ENCODE measurements at regions not wholly inside any gene's neighbourhood (a gene's known extent, or its start where the extent isn't known, plus 50 kb on each side); places are given as distances from the start of the nearest gene placed in this dataset.

DNA sequence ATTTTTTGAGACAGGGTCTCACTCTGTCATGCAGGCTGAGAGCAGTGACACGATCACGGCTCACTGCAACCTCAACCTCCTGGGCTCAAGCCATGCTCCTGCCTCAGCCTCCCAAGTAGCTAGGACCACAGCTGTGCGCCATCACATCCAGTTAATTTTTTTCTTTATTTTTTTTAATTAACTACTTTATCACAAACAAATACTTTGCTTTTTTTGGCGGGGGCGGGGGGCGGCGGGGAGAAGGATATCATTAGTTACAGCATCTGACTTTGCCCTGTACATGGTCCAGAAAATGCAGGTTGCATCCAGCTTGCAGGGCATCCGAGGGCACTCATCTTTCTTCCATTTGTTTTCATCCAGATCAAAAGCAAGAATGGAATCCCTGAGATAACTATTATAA lies 201.8 kb upstream of the IER5L start:
- H3K36me3 ChIP-seq = no peaks in the 10 kb centered on the region
- peaks cover 8 to 17% of the 10 kb centered on the region in 2 donors for H3K4me1 ChIP-seq
- no peaks in the 10 kb centered on the region for H3K27me3 ChIP-seq
- intact Hi-C loops (cut with DNase I; ENCODE audit: low total_unique reads) (loop anchor here (10.0 kb wide), 1 partner anchor 115 kb away; no protein-coding TSS in a partner anchor), in situ Hi-C loops (cut with MboI; ENCODE audit: low sequenced_read_pairs in 4 of 4) (no loop called here)
- DNase-seq = no peak
- no peak for ATAC-seq
- H3K27ac ChIP-seq = no peak overlapping the region
- TF ChIP-seq POLR2A (IDR thresholded peaks at IDR 0.05) = no peak
- TF ChIP-seq, protein P1, sequence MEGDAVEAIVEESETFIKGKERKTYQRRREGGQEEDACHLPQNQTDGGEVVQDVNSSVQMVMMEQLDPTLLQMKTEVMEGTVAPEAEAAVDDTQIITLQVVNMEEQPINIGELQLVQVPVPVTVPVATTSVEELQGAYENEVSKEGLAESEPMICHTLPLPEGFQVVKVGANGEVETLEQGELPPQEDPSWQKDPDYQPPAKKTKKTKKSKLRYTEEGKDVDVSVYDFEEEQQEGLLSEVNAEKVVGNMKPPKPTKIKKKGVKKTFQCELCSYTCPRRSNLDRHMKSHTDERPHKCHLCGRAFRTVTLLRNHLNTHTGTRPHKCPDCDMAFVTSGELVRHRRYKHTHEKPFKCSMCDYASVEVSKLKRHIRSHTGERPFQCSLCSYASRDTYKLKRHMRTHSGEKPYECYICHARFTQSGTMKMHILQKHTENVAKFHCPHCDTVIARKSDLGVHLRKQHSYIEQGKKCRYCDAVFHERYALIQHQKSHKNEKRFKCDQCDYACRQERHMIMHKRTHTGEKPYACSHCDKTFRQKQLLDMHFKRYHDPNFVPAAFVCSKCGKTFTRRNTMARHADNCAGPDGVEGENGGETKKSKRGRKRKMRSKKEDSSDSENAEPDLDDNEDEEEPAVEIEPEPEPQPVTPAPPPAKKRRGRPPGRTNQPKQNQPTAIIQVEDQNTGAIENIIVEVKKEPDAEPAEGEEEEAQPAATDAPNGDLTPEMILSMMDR (IDR thresholded peaks at IDR 0.05 in 4 of 5, conservative IDR thresholded peaks at IDR 0.05 in 1 of 5) = no peak
- no peaks in the 10 kb centered on the region for H3K9me3 ChIP-seq
- H3K4me3 ChIP-seq = no peak overlapping the region

DNA sequence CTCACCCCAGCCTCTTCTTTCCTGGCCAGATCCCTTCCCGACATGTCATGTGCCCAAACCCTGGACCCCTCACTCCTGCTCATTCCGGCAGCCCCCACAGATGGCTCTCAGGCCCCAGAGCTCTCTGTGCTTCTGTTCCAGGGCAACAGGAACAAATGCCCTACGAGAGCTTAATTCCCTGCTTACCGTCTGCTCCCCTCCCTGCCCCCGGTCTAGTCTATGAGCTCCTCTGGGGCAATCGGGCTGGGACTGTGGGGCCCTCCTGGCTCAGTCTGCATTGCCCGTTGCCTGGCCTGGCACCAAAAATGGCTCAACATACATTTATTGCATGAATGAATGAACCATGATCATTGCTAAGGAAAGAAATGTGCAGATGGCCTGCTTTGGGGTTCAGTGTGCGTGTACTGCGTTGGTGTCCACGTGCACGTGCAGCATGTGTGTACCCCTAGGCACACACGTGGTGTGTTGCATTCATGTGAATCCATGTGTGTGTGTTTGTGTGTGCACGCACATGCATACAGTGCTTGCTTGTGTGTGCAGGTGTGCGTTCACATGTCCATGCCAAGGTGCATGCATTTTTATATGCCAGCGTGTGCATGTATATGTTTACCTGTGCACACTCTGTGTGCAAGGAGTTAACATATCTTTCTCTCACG lies 201.2 kb upstream of the IER5L start:
- H3K27ac ChIP-seq = no peak overlapping the region
- TF ChIP-seq, protein P1 (IDR thresholded peaks at IDR 0.05 in 4 of 5, conservative IDR thresholded peaks at IDR 0.05 in 1 of 5) = no peak
- TF ChIP-seq POLR2A (IDR thresholded peaks at IDR 0.05) = no peak
- in situ Hi-C loops (cut with MboI; ENCODE audit: low sequenced_read_pairs in 4 of 4) = no loop called here
- peaks cover 8 to 17% of the 10 kb centered on the region in 2 donors for H3K4me1 ChIP-seq
- no peak overlapping the region for H3K4me3 ChIP-seq
- no peaks in the 10 kb centered on the region for H3K27me3 ChIP-seq
- no peak for ATAC-seq
- H3K9me3 ChIP-seq = no peaks in the 10 kb centered on the region
- intact Hi-C loops (cut with DNase I; ENCODE audit: low total_unique reads) = no loop called here
- no peaks in the 10 kb centered on the region for H3K36me3 ChIP-seq
- DNase-seq = no peak

DNA sequence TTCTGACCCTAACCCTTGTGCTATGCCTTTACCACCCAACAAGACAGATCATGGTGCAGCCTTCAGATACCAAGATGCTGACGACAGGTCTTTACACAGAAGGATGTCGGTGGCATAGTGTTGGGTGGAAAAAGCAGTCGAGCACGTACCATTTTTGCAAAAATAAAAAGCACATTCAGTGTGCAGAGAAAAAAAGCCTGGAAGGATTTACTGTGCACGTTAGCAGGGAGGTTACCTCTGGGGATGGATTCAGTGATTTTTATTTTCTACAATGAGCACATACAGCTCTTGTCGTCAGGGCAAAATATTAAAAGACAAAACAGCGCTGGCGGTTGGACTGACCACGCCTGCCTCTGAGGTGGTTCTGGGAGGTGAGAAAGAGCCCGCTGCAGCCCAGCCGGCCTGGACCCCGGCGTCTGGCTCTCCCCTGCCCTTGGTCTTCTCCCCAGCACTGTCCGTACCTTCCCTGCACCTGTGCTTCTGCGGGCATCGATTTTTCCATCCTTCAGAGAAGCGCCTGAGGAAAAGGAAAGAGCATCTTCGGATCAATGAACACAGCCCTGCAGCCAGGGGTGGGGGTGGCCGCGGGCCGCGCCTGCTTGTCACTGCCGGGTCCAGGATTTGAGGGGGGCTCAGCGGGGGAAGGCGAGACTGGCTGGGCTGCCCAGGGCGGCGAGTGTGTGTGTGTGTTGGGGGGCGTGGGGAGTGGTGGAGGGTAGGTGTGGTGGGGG lies 200.0 kb upstream of the IER5L start:
- H3K4me3 ChIP-seq = no peak overlapping the region
- peaks cover 7 to 10% of the 10 kb centered on the region in 2 donors for H3K4me1 ChIP-seq
- no peaks in the 10 kb centered on the region for H3K9me3 ChIP-seq
- TF ChIP-seq, protein P1 (IDR thresholded peaks at IDR 0.05 in 4 of 5, conservative IDR thresholded peaks at IDR 0.05 in 1 of 5) = no peak
- no peak for TF ChIP-seq POLR2A (IDR thresholded peaks at IDR 0.05)
- no peak overlapping the region for H3K27ac ChIP-seq
- DNase-seq (no peak), ATAC-seq (no peak)
- no peaks in the 10 kb centered on the region for H3K27me3 ChIP-seq
- no peaks in the 10 kb centered on the region for H3K36me3 ChIP-seq
- in situ Hi-C loops (cut with MboI; ENCODE audit: low sequenced_read_pairs in 4 of 4) = no loop called here
- intact Hi-C loops (cut with DNase I; ENCODE audit: low total_unique reads) = no loop called here

DNA sequence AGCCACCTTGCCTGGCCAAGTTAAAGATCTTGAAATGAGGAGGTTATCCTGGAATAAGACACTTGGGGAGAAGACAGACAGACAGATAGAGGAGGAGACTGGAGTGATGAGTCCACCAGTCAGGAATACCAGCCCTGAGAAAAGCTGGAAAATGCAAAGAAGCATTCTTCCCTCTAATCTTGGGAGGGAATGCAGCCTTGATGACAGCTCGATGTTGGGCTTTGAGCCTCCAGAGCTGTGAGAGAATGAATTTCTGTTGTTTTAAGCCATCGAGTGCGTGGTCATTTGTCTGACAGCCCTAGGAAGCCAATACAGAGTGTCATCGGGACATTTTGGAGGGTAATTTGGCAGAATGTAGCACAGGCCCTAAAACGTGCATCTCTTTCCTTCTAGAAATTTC lies 199.1 kb upstream of the IER5L start:
- DNase-seq (no peak), ATAC-seq (no peak)
- intact Hi-C loops (cut with DNase I; ENCODE audit: low total_unique reads) (no loop called here), in situ Hi-C loops (cut with MboI; ENCODE audit: low sequenced_read_pairs in 4 of 4) (no loop called here)
- Histone ChIP-seq H3K4me1 (peaks cover 0 to under 1% of the 10 kb centered on the region in 2 donors), H3K27me3 (no peaks in the 10 kb centered on the region), H3K27ac (no peak overlapping the region), H3K9me3 (no peaks in the 10 kb centered on the region), H3K4me3 (no peak overlapping the region), H3K36me3 (no peaks in the 10 kb centered on the region)
- TF ChIP-seq, protein P1 (IDR thresholded peaks at IDR 0.05 in 4 of 5, conservative IDR thresholded peaks at IDR 0.05 in 1 of 5) = no peak
- no peak for TF ChIP-seq POLR2A (IDR thresholded peaks at IDR 0.05)
